Inflammatory macrophage treated with lipopolysaccharide for 1 hour (primary cell): ENCODE measurements at regions not wholly inside any gene's neighbourhood (a gene's known extent, or its start where the extent isn't known, plus 50 kb on each side); places are given as distances from the start of the nearest gene placed in this dataset.

ENCODE experiments used
- DNase-seq, 2 donors: peaks; one replicate each; pipeline ENCODE4 v3.0.0-alpha.2; 2020 to 2022

GRCh38 chr1:195618287-195618686, 990.0 kb downstream of the KCNT2 start:
- no peak for DNase-seq

GRCh38 chr1:195617106-195617505, 991.1 kb downstream of the KCNT2 start:
- DNase-seq: no peak

DNA sequence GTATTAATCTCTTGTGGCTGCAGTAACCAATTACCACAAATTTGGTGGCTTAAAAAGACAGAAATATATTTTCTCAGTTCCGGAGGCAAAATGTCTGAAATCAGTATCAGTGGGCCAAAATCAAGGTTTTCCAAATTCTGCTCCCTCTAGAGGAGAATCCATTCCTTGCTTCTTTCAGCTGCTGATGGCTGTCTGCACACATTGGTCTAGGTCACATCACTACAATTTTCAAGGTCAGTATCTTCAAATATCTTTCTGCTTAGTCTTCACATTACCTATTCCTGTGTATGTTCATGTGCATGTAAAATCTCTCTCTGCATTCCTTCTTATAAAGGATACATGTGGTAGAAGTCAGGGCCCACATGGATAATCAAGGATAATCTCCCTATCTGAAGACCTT, 999.4 kb downstream of the KCNT2 start:
- no peak for DNase-seq

GRCh38 chr1:195606483-195606882, 1001.8 kb downstream of the KCNT2 start:
- DNase-seq: no peak

GRCh38 chr1:195604287-195604686, 1004.0 kb downstream of the KCNT2 start:
- DNase-seq: no peak

DNA sequence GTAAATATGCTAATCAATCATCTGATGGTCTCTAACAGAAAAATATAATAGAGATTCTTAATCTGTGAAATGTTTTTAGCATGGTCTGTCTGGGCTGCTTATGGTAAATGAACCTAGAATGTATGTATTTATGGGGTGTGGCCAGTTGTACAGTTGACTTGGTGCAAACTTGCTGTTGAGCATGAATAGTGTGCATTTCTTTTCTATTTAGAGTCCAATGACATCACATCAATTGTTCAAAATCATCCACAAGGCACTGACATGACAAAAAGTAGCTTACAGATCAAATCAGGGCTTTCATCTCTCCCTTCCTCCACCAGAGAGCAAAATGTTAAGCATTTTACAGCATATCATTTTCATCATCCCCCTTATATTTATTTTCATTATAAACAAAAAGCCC, 1010.3 kb downstream of the KCNT2 start:
- DNase-seq: no peak

GRCh38 chr1:195594773-195595172, 1013.5 kb downstream of the KCNT2 start:
- no peak for DNase-seq

- no peak for DNase-seq
These were observed 1013.9 kb downstream of the KCNT2 start for GRCh38 chr1:195594322-195594721.

- DNase-seq: no peak
These were observed 1016.1 kb downstream of the KCNT2 start for GRCh38 chr1:195591917-195592672.

DNA sequence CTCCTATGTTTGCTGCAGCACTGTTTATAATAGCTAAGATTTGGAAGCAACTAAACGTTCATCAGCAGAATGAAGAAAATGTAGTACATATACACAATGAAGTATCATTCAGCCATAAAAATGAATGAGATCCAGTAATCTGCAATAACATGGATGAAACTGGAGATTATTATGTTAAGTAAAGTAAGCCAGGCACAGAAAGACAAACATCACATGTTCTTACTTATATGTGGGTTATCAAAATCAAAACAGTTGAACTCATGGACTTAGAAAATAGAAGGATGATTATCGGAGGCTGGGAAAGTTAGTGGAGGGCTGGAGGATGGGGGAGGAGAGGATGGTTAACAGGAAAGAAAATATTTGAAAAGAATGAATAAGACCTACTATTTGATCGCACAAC, 1017.6 kb downstream of the KCNT2 start:
- DNase-seq: no peak

- no peak for DNase-seq
These were observed 1023.2 kb downstream of the KCNT2 start for GRCh38 chr1:195584870-195585624.

- DNase-seq: no peak
These were observed 1027.3 kb downstream of the KCNT2 start for GRCh38 chr1:195580988-195581387.

DNA sequence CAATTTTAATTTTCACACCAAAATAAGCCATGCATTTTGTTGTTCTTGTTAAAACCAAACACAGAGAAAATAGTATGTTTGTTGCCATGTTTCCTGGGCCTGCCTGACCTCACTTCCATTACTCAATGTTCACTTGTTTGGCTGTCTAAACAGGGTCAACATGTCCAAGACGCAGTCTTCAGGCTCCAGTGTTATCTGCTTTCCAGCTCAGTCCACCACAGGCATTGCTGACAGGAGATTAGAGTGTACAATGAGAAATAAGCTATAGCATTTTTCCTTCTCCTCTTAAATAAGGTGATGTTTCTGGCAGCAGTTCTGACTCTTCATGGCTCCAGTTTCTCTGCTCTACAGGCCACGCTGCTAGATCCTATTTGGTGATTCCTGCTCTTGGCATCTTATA, 1030.5 kb downstream of the KCNT2 start:
- no peak for DNase-seq

GRCh38 chr1:195576641-195577040, 1031.6 kb downstream of the KCNT2 start:
- DNase-seq: no peak

GRCh38 chr1:195574511-195574910, 1033.7 kb downstream of the KCNT2 start:
- DNase-seq: no peak

GRCh38 chr1:195569934-195570333, 1038.3 kb downstream of the KCNT2 start:
- no peak for DNase-seq

- no peak for DNase-seq
These were observed 1039.9 kb downstream of the KCNT2 start for GRCh38 chr1:195568389-195568788.

DNA sequence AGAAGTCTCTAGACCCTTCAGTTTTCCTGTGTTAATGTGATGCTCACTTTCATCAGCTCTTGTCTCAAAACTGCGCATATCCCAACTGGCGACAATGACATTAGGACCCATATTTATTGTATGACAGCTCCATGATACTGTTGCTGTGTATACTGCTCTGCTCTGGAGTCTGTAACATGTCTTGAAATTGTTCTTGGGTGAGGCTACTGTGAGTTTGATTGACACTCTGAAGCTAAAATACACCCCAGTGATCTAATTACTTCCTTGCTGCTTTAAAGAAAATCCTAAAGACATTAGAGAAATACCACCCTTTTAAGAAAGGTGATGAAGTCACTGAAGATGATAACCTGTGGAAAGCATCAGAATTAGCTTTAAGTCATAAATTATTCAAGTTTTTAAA, 1046.2 kb downstream of the KCNT2 start:
- DNase-seq: no peak

DNA sequence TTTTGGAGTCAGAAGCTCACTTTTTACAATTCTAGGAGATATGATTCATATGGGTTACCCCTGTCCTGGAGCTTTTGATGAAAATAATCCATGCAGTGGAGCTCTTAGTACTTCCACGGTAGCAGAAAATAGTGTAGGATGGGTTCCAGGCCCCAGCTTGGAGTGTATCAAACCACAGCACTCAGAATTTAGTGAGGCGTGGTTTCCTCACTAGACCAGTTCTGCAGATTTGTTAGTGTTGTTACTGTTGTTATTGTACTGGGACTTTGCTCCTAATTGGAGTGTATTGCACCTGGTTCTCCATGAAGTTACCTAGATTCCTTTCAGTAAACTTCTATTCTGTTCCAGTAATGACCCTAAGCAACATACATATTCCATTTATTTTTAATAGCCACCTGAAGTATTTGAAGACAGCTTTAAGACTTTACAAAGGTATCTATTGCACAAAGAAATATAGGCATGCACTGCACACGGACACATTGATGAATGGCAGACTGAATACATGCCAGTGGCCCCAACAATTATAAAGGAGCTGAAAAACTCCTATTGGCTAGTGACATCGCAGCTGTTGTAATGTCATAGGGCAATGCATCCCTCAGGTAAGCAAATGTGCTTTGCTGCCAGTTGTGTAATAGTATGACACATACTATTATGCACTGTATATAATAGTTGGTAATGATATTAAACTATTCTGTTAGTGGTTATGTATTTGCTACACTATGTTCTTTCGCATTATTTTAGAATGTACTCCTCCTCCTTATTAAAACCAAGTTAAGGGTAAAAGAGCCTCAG, 1058.0 kb downstream of the KCNT2 start:
- DNase-seq: no peak

DNA sequence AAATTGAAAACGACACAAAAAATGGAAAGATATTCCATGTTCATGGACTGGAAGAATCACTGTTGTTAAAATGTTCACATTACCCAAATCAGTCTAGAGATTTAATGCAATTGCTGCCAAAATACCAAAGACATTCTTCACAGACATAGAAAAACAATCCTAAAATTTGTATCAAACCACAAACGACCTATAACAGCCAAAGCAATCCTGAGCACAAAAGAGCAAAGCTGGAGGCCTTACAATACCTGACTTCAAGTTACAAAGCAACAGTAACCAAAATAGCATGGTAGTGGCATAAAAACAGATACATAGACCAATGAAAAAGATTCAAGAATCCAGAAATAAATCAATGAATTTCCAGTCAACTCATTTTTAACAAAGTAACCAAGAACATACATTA, 1077.3 kb downstream of the KCNT2 start:
- DNase-seq: no peak

- no peak for DNase-seq
These were observed 1078.4 kb downstream of the KCNT2 start for GRCh38 chr1:195529881-195530280.

GRCh38 chr1:195520757-195521156, 1087.5 kb downstream of the KCNT2 start:
- no peak for DNase-seq

- no peak for DNase-seq
These were observed 1092.2 kb downstream of the KCNT2 start for GRCh38 chr1:195516036-195516435.

- DNase-seq: no peak
These were observed 1096.7 kb downstream of the KCNT2 start for GRCh38 chr1:195511501-195511900.
